Activated CD4-positive, alpha-beta T cell treated with anti-CD3 and anti-CD28 coated beads, Interleukin-2, amount 50 U/mL, for 24 hours (primary cell): ENCODE measurements at regions not wholly inside any gene's neighbourhood (a gene's known extent, or its start where the extent isn't known, plus 50 kb on each side); places are given as distances from the start of the nearest gene placed in this dataset.

Source experiments
- DNase-seq, 2 donors: peaks; one replicate each; pipeline ENCODE4 v3.0.0-alpha.2; 2020; ENCODE audit warnings: low read depth in 1 of 2, low spot score in 1 of 2

GRCh38 chr10:58014436-58014835, 253.3 kb downstream of the IPMK start:
- no peak for DNase-seq

- no peak for DNase-seq
These were observed 254.3 kb downstream of the IPMK start for GRCh38 chr10:58013406-58013805.

- no peak for DNase-seq
These were observed 257.5 kb downstream of the IPMK start for GRCh38 chr10:58010073-58010702.

GRCh38 chr10:58003945-58004344, 263.7 kb downstream of the IPMK start:
- no peak for DNase-seq

- DNase-seq, result no peak
These were observed 266.5 kb downstream of the IPMK start for GRCh38 chr10:58001159-58001558.

- DNase-seq, result no peak
These were observed 271.2 kb downstream of the IPMK start for GRCh38 chr10:57996536-57996935.

GRCh38 chr10:57993302-57993701, 274.4 kb downstream of the IPMK start:
- no peak for DNase-seq

- no peak for DNase-seq
These were observed 275.2 kb downstream of the IPMK start for GRCh38 chr10:57992321-57993077.

- DNase-seq, result no peak
These were observed 278.7 kb downstream of the IPMK start for GRCh38 chr10:57988964-57989363.

GRCh38 chr10:57987055-57987721, 280.5 kb downstream of the IPMK start:
- no peak for DNase-seq

GRCh38 chr10:57986422-57986821, 281.3 kb downstream of the IPMK start:
- DNase-seq, result no peak

GRCh38 chr10:57983281-57983791, 284.4 kb downstream of the IPMK start:
- no peak for DNase-seq

- DNase-seq, result no peak
These were observed 285.6 kb downstream of the IPMK start for GRCh38 chr10:57982091-57982490.

- no peak for DNase-seq
These were observed 287.7 kb downstream of the IPMK start for GRCh38 chr10:57979956-57980355.

GRCh38 chr10:57979491-57979890, 288.2 kb downstream of the IPMK start:
- no peak for DNase-seq

GRCh38 chr10:57977262-57977661, 290.4 kb downstream of the IPMK start:
- no peak for DNase-seq

GRCh38 chr10:57973451-57973850, 294.2 kb downstream of the IPMK start:
- no peak for DNase-seq

- no peak for DNase-seq
These were observed 294.9 kb downstream of the IPMK start for GRCh38 chr10:57972783-57973182.

- no peak for DNase-seq
These were observed 299.2 kb downstream of the IPMK start for GRCh38 chr10:57968328-57969016.

- DNase-seq, result no peak
These were observed 303.3 kb downstream of the IPMK start for GRCh38 chr10:57964351-57964750.

GRCh38 chr10:57963546-57963945, 304.1 kb downstream of the IPMK start:
- no peak for DNase-seq

- DNase-seq, result no peak
These were observed 304.9 kb downstream of the IPMK start for GRCh38 chr10:57962839-57963238.
